Stomach (tissue), 8 donors: ENCODE measurements at regions not wholly inside any gene's neighbourhood (a gene's known extent, or its start where the extent isn't known, plus 50 kb on each side); places are given as distances from the start of the nearest gene placed in this dataset.

Experiments
- DNase-seq, 2 donors: peaks; one replicate each; pipeline versions ENCODE4 v3.0.0 to v3.0.0-alpha.2; 2013 to 2019
- H3K27ac ChIP-seq, 5 donors: fragments of 200-600 bp in 4 of 5; sonication (generic) in 4 of 5; one replicate each; pipeline ENCODE4 v1.5.1; 2013 to 2019; ENCODE audit warnings: mild to moderate bottlenecking in 1 of 5, moderate library complexity in 1 of 5
- H3K27me3 ChIP-seq, 3 donors: fragments of 200-600 bp; sonication (generic); one replicate each; pipeline ENCODE4 v1.5.1; 2017 to 2019; ENCODE audit warnings: mixed run types in 1 of 3
- H3K36me3 ChIP-seq, 4 donors: fragments of 200-600 bp; sonication (generic); 1 replicate in 3 of 4; 2 replicates in 1 of 4; pipeline ENCODE4 v1.5.1; 2016 to 2019
- H3K4me1 ChIP-seq, 4 donors: fragments of 200-600 bp; sonication (generic); one replicate each; pipeline ENCODE4 v1.5.1; 2016 to 2019
- H3K4me3 ChIP-seq, 4 donors: fragments of 200-600 bp; sonication (generic) in 3 of 4; one replicate each; pipeline ENCODE4 v1.5.1; 2016 to 2019; ENCODE audit warnings: mild to moderate bottlenecking in 1 of 4
- H3K9me3 ChIP-seq, 4 donors: fragments of 200-600 bp; sonication (generic); one replicate each; pipeline ENCODE4 v1.5.1; 2016 to 2019
- CTCF ChIP-seq, 7 experiments: fragments of 450-650 bp in 4 of 7; fragments of 200-600 bp in 3 of 7; sonication (generic) in 3 of 7; IDR thresholded peaks; one replicate each; pipeline ENCODE4 v1.5.1; 2016 to 2019; ENCODE audit warnings: antibody characterized with exemption in 7 of 7, control low read depth in 2 of 7, mild to moderate bottlenecking in 1 of 7
- EP300 ChIP-seq: sonication (generic); formaldehyde crosslinking; IDR thresholded peaks from one replicate; pipeline ENCODE4 v1.6.1; 2017; ENCODE audit warnings: antibody characterized with exemption
- POLR2A ChIP-seq, 4 donors: fragments of 450-650 bp; IDR thresholded peaks; one replicate each; pipeline ENCODE4 v1.6.1; 2016; ENCODE audit warnings: antibody characterized with exemption in 4 of 4, control low read depth in 2 of 4, mild to moderate bottlenecking in 1 of 4, moderate library complexity in 1 of 4
- POLR2AphosphoS5 ChIP-seq, 3 donors: sonication (generic); formaldehyde crosslinking; IDR thresholded peaks; one replicate each; pipeline ENCODE4 v1.6.1; 2016; ENCODE audit warnings: antibody characterized with exemption in 3 of 3
- WGBS, 5 donors: extraction: QIAGEN DNeasy Blood & Tissue Kit in 3 of 5; methylation state at CpG; one replicate each; pipeline versions ENCODE4 v1.1.5 to v1.1.7; 2013 to 2018; 5-methylcytosine and 5-hydroxymethylcytosine counted together
- intact Hi-C: fragments of 100-400 bp; cut with DNase I; formaldehyde crosslinking; loops from one replicate; pipeline ENCODE4 v1.15.1; 2023; ENCODE audit warnings: low total_unique reads
- donor health status: healthy with polysubstance abuse.
- donor health status: Bipolar disorder and iron deficiency.
- donor health status: healthy.

GRCh38 chr7:45252857-45253256 is 95.3 kb downstream of the RAMP3 start:
- Histone ChIP-seq H3K27ac (no peak overlapping the region), H3K36me3 (no peaks in the 10 kb centered on the region), H3K9me3 (peaks cover 0 to 1% (median under 1%) of the 10 kb centered on the region in 4 donors), H3K27me3 (peaks cover 0 to 8% (median 4%) of the 10 kb centered on the region in 3 donors), H3K4me1 (no peaks in the 10 kb centered on the region), H3K4me3 (no peak overlapping the region)
- intact Hi-C loops, result no loop called here
- TF ChIP-seq CTCF (IDR thresholded peaks at IDR 0.05), result no peak
- no peak for TF ChIP-seq POLR2A (IDR thresholded peaks at IDR 0.05)
- TF ChIP-seq EP300, result no peak
- no peak for TF ChIP-seq POLR2AphosphoS5 (IDR thresholded peaks at IDR 0.05)
- no peak for DNase-seq

GRCh38 chr7:45253368-45253767 is 95.8 kb downstream of the RAMP3 start:
- TF ChIP-seq POLR2A (IDR thresholded peaks at IDR 0.05), result no peak
- no peak for TF ChIP-seq CTCF (IDR thresholded peaks at IDR 0.05)
- no peak for TF ChIP-seq POLR2AphosphoS5 (IDR thresholded peaks at IDR 0.05)
- no peak for TF ChIP-seq EP300
- WGBS, 5 donors, result 71 to 86% (median 75%) methylated on average over 1 of the region's 1 CpG
- Histone ChIP-seq H3K27ac (no peak overlapping the region), H3K27me3 (peaks cover 0 to 8% (median 4%) of the 10 kb centered on the region in 3 donors), H3K9me3 (no peaks in the 10 kb centered on the region), H3K4me3 (no peak overlapping the region), H3K4me1 (no peaks in the 10 kb centered on the region), H3K36me3 (no peaks in the 10 kb centered on the region)
- intact Hi-C loops, result no loop called here
- no peak for DNase-seq

- Histone ChIP-seq H3K9me3 (no peaks in the 10 kb centered on the region), H3K4me1 (peaks cover 0 to 4% (median 0%) of the 10 kb centered on the region in 4 donors), H3K27ac (no peak overlapping the region), H3K27me3 (peaks cover 0 to 21% (median 4%) of the 10 kb centered on the region in 3 donors), H3K36me3 (no peaks in the 10 kb centered on the region), H3K4me3 (no peak overlapping the region)
- DNase-seq, result no peak
- 76 to 88% (median 78%) methylated on average over 7 of the region's 7 CpGs for WGBS, 5 donors
- intact Hi-C loops, result no loop called here
- TF ChIP-seq EP300, result no peak
- no peak for TF ChIP-seq CTCF (IDR thresholded peaks at IDR 0.05)
Observed at GRCh38 chr7:45255187-45255586, 97.6 kb downstream of the RAMP3 start.

GRCh38 chr7:45256309-45256708 is 98.7 kb downstream of the RAMP3 start:
- Histone ChIP-seq H3K9me3 (no peaks in the 10 kb centered on the region), H3K27me3 (peaks cover 0 to 25% (median 4%) of the 10 kb centered on the region in 3 donors), H3K27ac (no peak overlapping the region), H3K4me1 (peaks cover 0 to 4% (median 0%) of the 10 kb centered on the region in 4 donors), H3K36me3 (no peaks in the 10 kb centered on the region), H3K4me3 (no peak overlapping the region)
- DNase-seq, result no peak
- TF ChIP-seq POLR2A (IDR thresholded peaks at IDR 0.05), result no peak
- no peak for TF ChIP-seq POLR2AphosphoS5 (IDR thresholded peaks at IDR 0.05)
- no peak for TF ChIP-seq EP300
- no peak for TF ChIP-seq CTCF (IDR thresholded peaks at IDR 0.05)
- intact Hi-C loops, result no loop called here
- WGBS, 5 donors, result 64 to 87% (median 75%) methylated on average over 8 of the region's 8 CpGs
